ENCODE measurements at regions not wholly inside any gene's neighbourhood (a gene's known extent, or its start where the extent isn't known, plus 50 kb on each side); places are given as distances from the start of the nearest gene placed in this dataset.

GRCh38 chr13:111490611-111491010, 170.2 kb downstream of the TEX29 start:
- peaks cover 0 to 11% of the 10 kb centered on the region in 2 experiments for H3K27me3 ChIP-seq (replicated peaks in 1 of 2; ENCODE audit: control insufficient read depth in 2 of 2, extremely low read depth in 1 of 2, insufficient read depth in 2 of 2, low read length in 1 of 2)

GRCh38 chr13:111491021-111491420, 170.6 kb downstream of the TEX29 start:
- H3K27me3 Mint-ChIP-seq: no peaks in the 10 kb centered on the region
- DNase-seq (peak in 1 of 35 experiments; percentile 8), ATAC-seq (replicated peaks in 1 of 4) (no peak)
- ChIA-PET CTCF (no interaction called here), POLR2A (no interaction called here)
- Histone ChIP-seq H3K4me3 (ENCODE audit: control insufficient read depth in 1 of 2, extremely low read depth in 1 of 2, low read length in 1 of 2) (no peak overlapping the region), H3K36me3 (ENCODE audit: control insufficient read depth in 2 of 2, extremely low read depth in 1 of 2, insufficient read depth in 1 of 2, low read length in 1 of 2) (no peaks in the 10 kb centered on the region), H3K4me1 (ENCODE audit: control insufficient read depth in 1 of 2, extremely low read depth in 1 of 2, insufficient read depth in 2 of 2, low read length in 2 of 2) (no peaks in the 10 kb centered on the region), H3K27me3 (replicated peaks in 1 of 2; ENCODE audit: control insufficient read depth in 2 of 2, extremely low read depth in 1 of 2, insufficient read depth in 2 of 2, low read length in 1 of 2) (peaks cover 0 to 11% of the 10 kb centered on the region in 2 experiments), H3K27ac (ENCODE audit: low read length) (no peak overlapping the region), H3K9me3 (no peaks in the 10 kb centered on the region)
- H3K9me3 Mint-ChIP-seq: peaks cover 0 to 10% (median 3%) of the 10 kb centered on the region in 3 donors
- no peaks in the 10 kb centered on the region for H3K36me3 Mint-ChIP-seq
- WGBS (ENCODE audit: insufficient coverage): 67% methylated on average over 7 of the region's 11 CpGs
- H3K4me1 Mint-ChIP-seq: no peaks in the 10 kb centered on the region
- H3K27ac Mint-ChIP-seq: no peak overlapping the region
- no peak overlapping the region for H3K4me3 Mint-ChIP-seq

More at GRCh38 chr13:111490611-111491010, 170.2 kb downstream of the TEX29 start:
- POLR2A ChIA-PET: no interaction called here
- DNase-seq (peak in 1 of 35 experiments; percentile 4), ATAC-seq (replicated peaks in 1 of 4) (no peak)
- H3K4me1 Mint-ChIP-seq: no peaks in the 10 kb centered on the region
- Histone ChIP-seq H3K36me3 (ENCODE audit: control insufficient read depth in 2 of 2, extremely low read depth in 1 of 2, insufficient read depth in 1 of 2, low read length in 1 of 2) (no peaks in the 10 kb centered on the region), H3K4me1 (ENCODE audit: control insufficient read depth in 1 of 2, extremely low read depth in 1 of 2, insufficient read depth in 2 of 2, low read length in 2 of 2) (no peaks in the 10 kb centered on the region), H3K4me3 (ENCODE audit: control insufficient read depth in 1 of 2, extremely low read depth in 1 of 2, low read length in 1 of 2) (no peak overlapping the region), H3K9me3 (no peaks in the 10 kb centered on the region), H3K27ac (ENCODE audit: low read length) (no peak overlapping the region)
- H3K27ac Mint-ChIP-seq: no peak overlapping the region
- CTCF ChIA-PET: no interaction called here
- no peaks in the 10 kb centered on the region for H3K36me3 Mint-ChIP-seq
- H3K27me3 Mint-ChIP-seq: no peaks in the 10 kb centered on the region
- no peak overlapping the region for H3K4me3 Mint-ChIP-seq
- WGBS (ENCODE audit: insufficient coverage): 83% methylated on average over 5 of the region's 6 CpGs
- H3K9me3 Mint-ChIP-seq: peaks cover 0 to 11% (median 2%) of the 10 kb centered on the region in 3 donors

- 84% methylated on average over 6 of the region's 10 CpGs for WGBS (ENCODE audit: insufficient coverage)
- no peak for ATAC-seq (replicated peaks in 1 of 4)
These were observed 171.2 kb downstream of the TEX29 start for GRCh38 chr13:111491659-111492058.

GRCh38 chr13:111492341-111492950, 172.0 kb downstream of the TEX29 start:
- no peak overlapping the region for H3K27ac ChIP-seq (ENCODE audit: low read length)
- Mint-ChIP-seq H3K4me1 (no peaks in the 10 kb centered on the region), H3K27me3 (no peaks in the 10 kb centered on the region), H3K36me3 (no peaks in the 10 kb centered on the region), H3K9me3 (peaks cover 0 to 4% (median 3%) of the 10 kb centered on the region in 3 donors), H3K27ac (no peak overlapping the region), H3K4me3 (no peak overlapping the region)
- WGBS (ENCODE audit: insufficient coverage): 72% methylated on average over 16 of the region's 18 CpGs
- POLR2A ChIA-PET: no interaction called here
- no peaks in the 10 kb centered on the region for H3K4me1 ChIP-seq (ENCODE audit: control insufficient read depth in 1 of 2, extremely low read depth in 1 of 2, insufficient read depth in 2 of 2, low read length in 2 of 2)
- ATAC-seq (replicated peaks in 1 of 4) (no peak), DNase-seq (no peak)
- H3K4me3 ChIP-seq (ENCODE audit: control insufficient read depth in 1 of 2, extremely low read depth in 1 of 2, low read length in 1 of 2): no peak overlapping the region
- H3K27me3 ChIP-seq (replicated peaks in 1 of 2; ENCODE audit: control insufficient read depth in 2 of 2, extremely low read depth in 1 of 2, insufficient read depth in 2 of 2, low read length in 1 of 2): peaks cover 0 to 11% of the 10 kb centered on the region in 2 experiments
- CTCF ChIA-PET: interaction anchor here in 1 of 2 donors (0.7 kb wide), 1 partner anchor 629 kb away, joined by 3 read pairs; no protein-coding TSS in a partner anchor
- no peaks in the 10 kb centered on the region for H3K36me3 ChIP-seq (ENCODE audit: control insufficient read depth in 2 of 2, extremely low read depth in 1 of 2, insufficient read depth in 1 of 2, low read length in 1 of 2)
- H3K9me3 ChIP-seq: no peaks in the 10 kb centered on the region

More at GRCh38 chr13:111491659-111492058, 171.2 kb downstream of the TEX29 start:
- no peaks in the 10 kb centered on the region for H3K36me3 Mint-ChIP-seq
- H3K4me3 ChIP-seq (ENCODE audit: control insufficient read depth in 1 of 2, extremely low read depth in 1 of 2, low read length in 1 of 2): no peak overlapping the region
- H3K27me3 ChIP-seq (replicated peaks in 1 of 2; ENCODE audit: control insufficient read depth in 2 of 2, extremely low read depth in 1 of 2, insufficient read depth in 2 of 2, low read length in 1 of 2): peaks cover 0 to 11% of the 10 kb centered on the region in 2 experiments
- no peak overlapping the region for H3K4me3 Mint-ChIP-seq
- H3K27ac Mint-ChIP-seq: no peak overlapping the region
- H3K4me1 Mint-ChIP-seq: no peaks in the 10 kb centered on the region
- H3K27me3 Mint-ChIP-seq: no peaks in the 10 kb centered on the region
- no peak overlapping the region for H3K27ac ChIP-seq (ENCODE audit: low read length)
- POLR2A ChIA-PET: no interaction called here
- CTCF ChIA-PET: interaction anchor here in 1 of 2 donors (0.7 kb wide), 1 partner anchor 630 kb away, joined by 3 read pairs; no protein-coding TSS in a partner anchor
- no peaks in the 10 kb centered on the region for H3K36me3 ChIP-seq (ENCODE audit: control insufficient read depth in 2 of 2, extremely low read depth in 1 of 2, insufficient read depth in 1 of 2, low read length in 1 of 2)
- H3K4me1 ChIP-seq (ENCODE audit: control insufficient read depth in 1 of 2, extremely low read depth in 1 of 2, insufficient read depth in 2 of 2, low read length in 2 of 2): no peaks in the 10 kb centered on the region
- H3K9me3 ChIP-seq: no peaks in the 10 kb centered on the region
- peaks cover 0 to 10% (median 3%) of the 10 kb centered on the region in 3 donors for H3K9me3 Mint-ChIP-seq
- peak in 1 of 35 experiments; percentile 5 for DNase-seq

- CTCF ChIA-PET: no interaction called here
- H3K4me3 ChIP-seq (ENCODE audit: control insufficient read depth in 1 of 2, extremely low read depth in 1 of 2, low read length in 1 of 2): no peak overlapping the region
- no peak overlapping the region for H3K4me3 Mint-ChIP-seq
- no peaks in the 10 kb centered on the region for H3K36me3 Mint-ChIP-seq
- no peaks in the 10 kb centered on the region for H3K4me1 Mint-ChIP-seq
- peaks cover 0 to 3% (median 3%) of the 10 kb centered on the region in 3 donors for H3K9me3 Mint-ChIP-seq
- WGBS (ENCODE audit: insufficient coverage): 88% methylated on average over 4 of the region's 5 CpGs
- H3K27ac Mint-ChIP-seq: no peak overlapping the region
- H3K36me3 ChIP-seq (ENCODE audit: control insufficient read depth in 2 of 2, extremely low read depth in 1 of 2, insufficient read depth in 1 of 2, low read length in 1 of 2): no peaks in the 10 kb centered on the region
- H3K27ac ChIP-seq (ENCODE audit: low read length): no peak overlapping the region
- H3K27me3 Mint-ChIP-seq: no peaks in the 10 kb centered on the region
- H3K4me1 ChIP-seq (ENCODE audit: control insufficient read depth in 1 of 2, extremely low read depth in 1 of 2, insufficient read depth in 2 of 2, low read length in 2 of 2): no peaks in the 10 kb centered on the region
- no peaks in the 10 kb centered on the region for H3K9me3 ChIP-seq
- DNase-seq: no peak
- POLR2A ChIA-PET: no interaction called here
- peaks cover 0 to 11% of the 10 kb centered on the region in 2 experiments for H3K27me3 ChIP-seq (replicated peaks in 1 of 2; ENCODE audit: control insufficient read depth in 2 of 2, extremely low read depth in 1 of 2, insufficient read depth in 2 of 2, low read length in 1 of 2)
- ATAC-seq (replicated peaks in 1 of 4): no peak
These were observed 172.5 kb downstream of the TEX29 start for GRCh38 chr13:111492958-111493357.

- no peaks in the 10 kb centered on the region for H3K9me3 ChIP-seq
- H3K4me3 ChIP-seq (ENCODE audit: control insufficient read depth in 1 of 2, extremely low read depth in 1 of 2, low read length in 1 of 2): no peak overlapping the region
- peaks cover 0 to 9% of the 10 kb centered on the region in 2 experiments for H3K27me3 ChIP-seq (replicated peaks in 1 of 2; ENCODE audit: control insufficient read depth in 2 of 2, extremely low read depth in 1 of 2, insufficient read depth in 2 of 2, low read length in 1 of 2)
- Mint-ChIP-seq H3K4me3 (no peak overlapping the region), H3K36me3 (no peaks in the 10 kb centered on the region), H3K27ac (no peak overlapping the region), H3K9me3 (peaks cover 0 to 3% (median 3%) of the 10 kb centered on the region in 3 donors), H3K27me3 (no peaks in the 10 kb centered on the region), H3K4me1 (no peaks in the 10 kb centered on the region)
- CTCF ChIA-PET: no interaction called here
- no peak overlapping the region for H3K27ac ChIP-seq (ENCODE audit: low read length)
- no peaks in the 10 kb centered on the region for H3K36me3 ChIP-seq (ENCODE audit: control insufficient read depth in 2 of 2, extremely low read depth in 1 of 2, insufficient read depth in 1 of 2, low read length in 1 of 2)
- no peaks in the 10 kb centered on the region for H3K4me1 ChIP-seq (ENCODE audit: control insufficient read depth in 1 of 2, extremely low read depth in 1 of 2, insufficient read depth in 2 of 2, low read length in 2 of 2)
- 79% methylated on average over 6 of the region's 6 CpGs for WGBS (ENCODE audit: insufficient coverage)
- no peak for ATAC-seq (replicated peaks in 1 of 4)
- POLR2A ChIA-PET: no interaction called here
- DNase-seq: peak in 1 of 35 experiments; percentile 7
These were observed 173.0 kb downstream of the TEX29 start for GRCh38 chr13:111493468-111493867.
